NB4 (cell line): ENCODE measurements at regions not wholly inside any gene's neighbourhood (a gene's known extent, or its start where the extent isn't known, plus 50 kb on each side); places are given as distances from the start of the nearest gene placed in this dataset.

Source experiments
- DNase-seq: peaks from one replicate; pipeline ENCODE4 v3.0.0; 2010; ENCODE audit warnings: low read depth
- H3K4me3 ChIP-seq: one replicate; pipeline ENCODE4 v1.5.1; 2011; ENCODE audit warnings: mild to moderate bottlenecking, low read depth, low read length, moderate library complexity
- CTCF ChIP-seq: IDR thresholded peaks from one replicate; pipeline ENCODE4 v1.5.1; 2012; ENCODE audit warnings: low read depth, low read length
- MAX ChIP-seq: IDR thresholded peaks from 2 replicates; pipeline ENCODE4 v1.6.1; 2011; ENCODE audit warnings: low read depth, low read length
- MYC ChIP-seq: IDR thresholded peaks from 2 replicates; pipeline ENCODE4 v1.6.1; 2011; ENCODE audit warnings: low read depth, low read length
- POLR2A ChIP-seq: IDR thresholded peaks from 2 replicates; pipeline ENCODE4 v1.6.1; 2011; ENCODE audit warnings: mild to moderate bottlenecking; ENCODE audit not compliant: insufficient read length; ENCODE audit errors: extremely low read depth

- DNase-seq, result peak; percentile 5
- no peak overlapping the region for H3K4me3 ChIP-seq
- no peak for TF ChIP-seq MAX
- no peak for TF ChIP-seq MYC
- TF ChIP-seq POLR2A, result no peak
- no peak for TF ChIP-seq CTCF
Observed at GRCh38 chr4:81606801-81607501, 135.2 kb upstream of the RASGEF1B start.

- TF ChIP-seq POLR2A (no peak), CTCF (no peak), MAX (no peak), MYC (no peak)
- no peak overlapping the region for H3K4me3 ChIP-seq
- DNase-seq, result no peak
Observed at GRCh38 chr4:81606166-81606565, 134.5 kb upstream of the RASGEF1B start.

- no peak for DNase-seq
- no peak for TF ChIP-seq MAX
- no peak for TF ChIP-seq MYC
- TF ChIP-seq CTCF, result no peak
- no peak for TF ChIP-seq POLR2A
- H3K4me3 ChIP-seq, result no peak overlapping the region
Observed at GRCh38 chr4:81605271-81605670, 133.6 kb upstream of the RASGEF1B start.

- TF ChIP-seq POLR2A (no peak), MAX (no peak), CTCF (no peak), MYC (no peak)
- H3K4me3 ChIP-seq, result no peak overlapping the region
- DNase-seq, result no peak
Observed at GRCh38 chr4:81604683-81605218, 133.0 kb upstream of the RASGEF1B start.

- no peak for DNase-seq
- H3K4me3 ChIP-seq, result no peak overlapping the region
- TF ChIP-seq MAX (no peak), MYC (no peak), CTCF (no peak), POLR2A (no peak)
Observed at GRCh38 chr4:81602854-81603253, 131.1 kb upstream of the RASGEF1B start.
